GM21390 (cell line): ENCODE measurements at regions not wholly inside any gene's neighbourhood (a gene's known extent, or its start where the extent isn't known, plus 50 kb on each side); places are given as distances from the start of the nearest gene placed in this dataset.
A peak's percentile ranks its signal among the peaks of the same experiment; 100 is the strongest.

Experiments used
- ATAC-seq: cut with Tn5 transposase; IDR thresholded peaks from one replicate; pipeline ENCODE4 v1.9.1; 2021; ENCODE audit not compliant: unreplicated experiment

DNA sequence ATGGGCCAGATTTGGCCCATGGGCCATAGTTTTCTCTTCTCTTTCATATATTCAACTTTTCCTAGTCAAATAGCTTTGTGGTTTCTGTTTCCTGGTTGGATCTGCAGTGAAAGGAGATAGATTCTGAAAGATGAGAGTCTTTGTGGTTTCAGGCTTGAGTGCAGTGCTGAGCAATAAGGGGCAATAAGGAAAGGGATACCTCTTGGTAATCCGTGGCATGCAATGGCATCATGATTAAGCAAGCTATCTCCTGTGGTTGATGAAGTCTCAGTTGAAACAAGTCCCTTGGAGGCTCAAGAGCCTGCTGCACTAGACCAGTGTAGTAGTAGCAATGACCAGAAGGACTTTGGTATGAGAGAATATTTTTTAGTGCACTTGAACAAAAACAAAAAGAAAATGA, 187.7 kb upstream of the CNTNAP2 start:
- ATAC-seq, result no peak

DNA sequence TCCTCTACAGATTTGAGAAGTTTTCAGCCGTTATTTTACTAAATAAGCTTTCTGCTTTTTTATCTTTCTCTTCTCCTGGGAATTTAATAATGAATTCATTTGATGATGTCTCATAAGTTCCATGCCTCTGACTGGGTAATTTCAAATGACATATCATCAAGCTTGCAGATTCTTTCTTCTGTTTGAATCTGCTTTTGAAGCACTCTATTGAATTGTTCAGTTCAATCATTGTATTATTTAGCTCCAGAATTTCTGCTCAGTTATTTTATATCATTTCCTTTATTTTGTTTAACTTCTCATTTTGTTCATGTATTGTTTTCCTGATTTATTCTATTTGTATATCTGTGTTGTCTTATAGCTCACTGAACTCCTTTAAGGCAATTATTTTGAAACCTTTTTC, 196.9 kb upstream of the CNTNAP2 start:
- no peak for ATAC-seq

DNA sequence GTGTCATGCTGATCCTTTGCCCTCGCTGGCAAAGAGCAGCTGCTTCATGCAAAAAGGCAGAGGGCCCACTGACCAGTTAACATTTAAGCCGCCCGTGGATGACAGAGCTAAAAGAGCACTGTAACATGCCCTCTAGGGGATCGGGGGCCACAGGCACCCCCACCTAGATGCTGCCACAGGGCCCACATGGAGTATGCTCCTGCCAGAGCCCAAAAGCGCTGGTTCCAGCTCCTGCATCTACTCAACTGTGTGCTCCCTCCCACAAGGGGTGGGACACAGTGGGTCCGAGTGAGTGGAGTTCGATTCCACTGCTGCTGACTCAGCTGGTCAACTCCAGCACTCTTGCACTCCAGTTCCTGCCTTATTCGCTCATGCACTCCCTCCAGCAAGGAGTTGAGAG, 199.8 kb upstream of the CNTNAP2 start:
- no peak for ATAC-seq

DNA sequence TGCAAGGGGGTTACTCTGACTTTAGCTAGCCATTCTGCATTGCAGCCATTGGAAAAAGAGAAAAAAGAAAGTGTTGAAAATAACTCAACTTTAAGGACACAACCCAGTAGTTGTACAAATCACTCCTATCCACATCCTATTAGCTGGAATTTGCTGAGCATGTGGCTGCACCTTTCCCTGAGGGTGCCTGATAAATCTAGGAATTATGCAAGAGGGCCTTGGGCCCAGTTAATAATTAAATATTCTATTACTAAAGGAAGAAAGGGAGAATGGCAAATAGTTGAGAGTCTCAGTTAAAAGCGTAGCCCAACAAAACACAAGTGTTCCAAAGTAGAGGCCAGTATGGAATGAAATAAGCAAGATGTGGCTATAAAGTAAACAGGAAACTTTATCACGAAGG, 200.9 kb upstream of the CNTNAP2 start:
- no peak for ATAC-seq

DNA sequence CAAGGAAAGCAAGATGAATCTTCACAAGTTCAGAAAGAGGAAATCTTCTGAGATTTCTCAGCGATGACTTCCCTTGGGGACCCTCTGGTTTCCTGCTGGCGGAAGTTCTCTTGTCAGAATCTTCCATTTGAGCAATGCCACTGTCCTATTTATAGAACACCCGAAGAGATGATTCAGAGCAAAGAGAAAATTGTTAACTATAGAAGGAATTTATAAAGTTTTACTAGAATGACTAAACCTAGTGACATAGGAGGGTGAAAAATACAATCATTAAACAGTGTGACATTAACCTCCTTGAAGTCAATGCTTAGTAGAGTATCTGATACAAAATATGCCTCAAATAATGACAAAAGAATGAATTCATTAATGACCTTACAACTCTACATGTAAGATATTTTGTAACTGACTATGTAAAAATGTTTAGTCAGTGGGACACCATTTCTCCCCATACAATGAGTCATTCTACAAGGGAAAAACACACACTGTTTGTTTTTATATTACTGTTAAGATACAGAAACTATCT, 206.5 kb upstream of the CNTNAP2 start:
- peak; percentile 60 for ATAC-seq

DNA sequence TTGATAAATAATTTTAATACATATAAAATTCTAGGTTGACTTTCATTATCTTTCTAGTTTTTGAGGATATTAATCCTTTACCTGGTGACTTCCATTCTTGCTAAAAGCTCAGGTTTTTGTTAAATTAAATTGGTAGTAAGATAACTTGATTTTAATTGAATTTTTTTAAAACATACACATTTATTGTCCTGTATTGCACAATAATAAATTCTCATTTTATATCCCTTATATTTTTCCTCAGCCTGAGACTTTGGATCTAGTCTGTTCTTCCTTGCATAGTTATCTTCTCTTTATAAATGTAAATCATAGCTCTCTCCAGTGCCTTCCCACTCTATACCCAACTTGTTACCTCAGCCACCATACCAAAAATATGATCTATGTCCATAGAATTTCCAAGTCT, 212.9 kb upstream of the CNTNAP2 start:
- no peak for ATAC-seq

DNA sequence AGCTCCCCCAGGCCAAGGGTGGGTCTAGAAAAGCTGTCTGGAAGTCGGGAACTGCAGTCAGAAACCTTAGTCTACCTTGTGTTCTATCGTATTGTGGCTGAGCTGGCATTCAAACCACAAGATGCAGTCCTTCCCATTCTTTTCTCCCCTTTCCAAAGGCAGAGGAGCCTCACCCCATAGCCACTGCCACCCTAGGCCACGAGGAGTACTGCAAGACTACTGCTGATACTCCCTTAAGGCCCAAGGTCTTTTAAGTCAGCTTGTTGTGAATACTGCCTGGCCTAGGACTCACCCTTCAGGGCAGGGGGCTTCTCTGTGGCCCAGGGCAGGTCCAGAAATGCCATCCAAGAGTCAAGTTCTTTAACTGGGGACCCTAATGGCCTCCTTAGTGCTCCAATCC, 214.5 kb upstream of the CNTNAP2 start:
- no peak for ATAC-seq

DNA sequence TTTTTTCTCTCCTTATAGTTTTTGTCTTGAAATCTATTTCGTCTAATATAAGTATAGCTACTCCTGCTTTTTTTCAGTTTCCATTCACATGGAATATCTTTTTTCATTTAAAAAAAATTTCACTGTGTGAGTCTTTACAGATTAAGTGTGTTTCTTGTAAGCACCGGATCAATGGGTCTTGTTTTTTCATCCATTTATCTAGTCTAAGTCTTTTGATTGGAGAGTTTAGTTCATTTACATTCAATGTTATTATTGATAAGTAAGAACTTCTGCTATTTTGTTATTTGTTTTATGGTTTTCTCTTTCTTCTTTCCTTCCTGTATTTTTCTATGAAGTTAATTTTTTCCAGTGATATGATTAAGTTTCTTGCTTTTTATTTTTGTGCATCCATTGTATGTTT, 216.7 kb upstream of the CNTNAP2 start:
- no peak for ATAC-seq

DNA sequence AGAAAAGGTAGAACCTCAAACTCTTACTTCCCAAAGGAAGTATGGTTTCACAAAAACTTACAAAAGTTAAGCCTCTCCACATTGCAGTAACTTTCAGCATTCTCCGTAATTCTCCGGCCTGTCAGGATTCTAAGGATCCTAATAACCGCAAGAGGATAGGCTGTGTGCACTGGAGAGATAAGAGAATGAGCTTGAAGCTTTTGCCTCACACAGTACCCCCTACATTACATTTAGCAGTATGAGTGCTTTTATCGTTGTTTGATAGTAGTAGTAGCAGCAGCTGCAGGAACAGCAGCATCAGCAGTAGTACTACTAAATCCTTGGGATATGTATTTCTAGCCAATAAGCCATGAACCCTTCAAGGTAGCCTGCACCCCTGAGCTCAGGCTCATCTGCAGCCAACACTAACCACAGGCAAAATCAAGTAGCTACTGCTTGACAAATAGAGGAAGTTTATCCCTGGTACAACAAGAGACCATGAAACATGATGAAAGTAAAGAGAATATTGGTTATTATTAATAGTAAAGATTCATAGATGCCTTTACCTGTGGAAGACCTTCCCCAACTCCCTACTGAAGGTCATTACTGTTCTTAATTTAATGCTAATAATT, 222.6 kb upstream of the CNTNAP2 start:
- ATAC-seq, result no peak

DNA sequence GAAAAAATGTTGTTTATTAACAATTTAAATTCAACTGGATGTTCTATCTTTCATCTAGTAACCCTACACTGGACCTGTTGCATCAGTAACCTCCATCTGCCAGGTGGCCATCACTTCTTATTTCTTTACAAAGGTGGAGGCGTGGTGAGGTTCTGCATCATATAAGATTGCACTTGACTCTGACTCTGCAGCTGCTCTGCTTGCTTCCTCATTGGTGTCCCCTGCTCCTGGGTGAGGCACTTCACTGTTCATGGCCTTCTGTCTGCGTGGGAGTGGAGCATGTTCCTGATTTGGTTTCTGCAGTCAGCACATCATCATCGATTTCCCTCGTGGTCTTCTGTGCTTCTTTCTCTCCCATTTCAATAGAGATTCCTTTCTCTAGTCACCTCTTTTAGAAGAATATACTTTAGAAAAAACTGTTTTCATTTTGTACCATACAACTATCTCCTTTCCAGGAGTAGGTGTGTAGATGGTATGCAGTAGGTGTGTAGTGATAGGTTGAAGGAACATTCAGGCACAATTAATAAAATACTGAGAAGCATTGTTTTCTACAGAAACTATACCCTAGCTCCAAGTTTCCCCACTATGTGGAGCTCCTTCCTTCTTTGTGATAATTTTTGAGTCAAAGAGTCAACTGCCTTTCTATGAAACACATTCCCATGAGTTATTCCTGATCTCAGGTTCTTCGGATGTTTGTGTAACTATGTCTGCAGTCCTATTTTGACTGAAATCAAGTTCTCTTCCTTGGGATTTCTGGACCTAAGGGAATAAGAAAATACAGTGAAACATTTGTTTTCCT, 231.7 kb upstream of the CNTNAP2 start:
- no peak for ATAC-seq

DNA sequence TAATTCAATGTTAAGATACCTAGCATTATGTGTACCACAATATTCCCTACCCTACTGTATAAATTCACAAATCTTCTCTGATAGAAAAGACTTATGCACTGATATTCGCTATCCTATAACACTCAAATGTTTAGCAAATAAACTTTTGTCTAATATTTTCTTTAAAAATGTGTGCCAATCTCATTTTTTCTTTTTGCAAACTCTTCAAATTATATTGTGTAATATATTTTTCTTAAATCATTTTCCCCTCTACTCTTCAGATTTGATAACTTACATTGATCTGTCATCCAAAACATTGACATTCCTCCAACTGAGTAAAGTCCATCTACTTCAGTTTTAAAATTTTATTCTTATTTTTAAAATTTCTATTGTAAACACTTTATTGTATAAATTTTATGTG, 240.2 kb upstream of the CNTNAP2 start:
- no peak for ATAC-seq

DNA sequence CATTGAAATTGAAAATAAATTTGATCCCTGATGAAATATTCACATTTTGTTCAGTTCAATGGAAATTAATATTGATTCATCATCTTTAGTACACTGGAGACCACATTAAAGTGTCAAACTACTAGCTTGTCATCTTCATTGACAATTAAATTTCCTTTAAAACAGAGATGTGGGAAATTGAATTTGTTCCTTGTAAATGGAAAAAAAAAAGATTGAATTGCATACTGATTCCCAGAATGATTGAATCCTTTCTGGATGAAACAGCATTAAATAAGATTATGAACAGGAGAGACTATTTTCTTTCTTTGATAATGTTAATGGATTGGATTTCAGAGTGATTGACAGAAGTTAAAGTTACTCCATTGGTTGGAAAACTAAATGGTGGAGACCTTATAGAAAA, 241.3 kb upstream of the CNTNAP2 start:
- ATAC-seq, result no peak

DNA sequence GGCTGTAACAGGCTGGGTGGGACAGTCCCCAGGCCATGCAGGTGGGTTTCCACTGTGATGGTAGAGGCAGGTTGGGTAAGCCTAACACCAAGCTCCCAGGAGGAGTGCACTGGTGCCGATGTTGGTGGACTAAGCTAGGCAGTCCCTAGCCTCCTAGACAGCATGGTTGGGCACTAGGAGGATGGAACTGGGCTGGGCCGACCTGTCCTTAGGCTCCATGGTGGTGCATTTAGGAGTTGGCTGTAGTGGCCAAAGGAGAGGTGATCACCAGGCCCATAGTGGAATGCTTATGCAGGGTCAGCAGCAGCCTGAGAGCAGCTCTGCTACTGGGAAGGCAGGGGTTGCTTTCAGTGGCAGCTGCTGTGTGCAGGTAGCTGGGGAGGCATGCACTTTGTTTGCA, 247.7 kb upstream of the CNTNAP2 start:
- ATAC-seq, result no peak

DNA sequence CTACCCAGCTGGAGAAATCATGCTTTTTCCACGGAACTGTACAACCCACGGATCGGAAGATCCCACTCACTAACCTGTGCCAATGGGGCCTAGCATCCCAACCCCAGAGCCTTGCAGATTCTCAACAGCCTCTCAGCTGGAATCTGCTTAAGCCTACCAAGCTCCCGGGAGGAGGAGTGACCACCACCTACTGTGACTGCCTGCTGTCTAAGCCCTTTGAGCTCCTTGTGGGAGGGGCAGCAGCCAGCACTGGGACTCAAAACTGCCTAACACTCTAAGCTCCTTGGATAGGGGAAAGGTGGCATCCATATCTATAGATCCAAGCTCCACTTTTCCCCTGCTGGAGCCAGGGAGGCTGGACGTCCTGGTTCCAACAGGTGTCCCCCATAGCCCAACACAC, 254.4 kb upstream of the CNTNAP2 start:
- ATAC-seq, result no peak

DNA sequence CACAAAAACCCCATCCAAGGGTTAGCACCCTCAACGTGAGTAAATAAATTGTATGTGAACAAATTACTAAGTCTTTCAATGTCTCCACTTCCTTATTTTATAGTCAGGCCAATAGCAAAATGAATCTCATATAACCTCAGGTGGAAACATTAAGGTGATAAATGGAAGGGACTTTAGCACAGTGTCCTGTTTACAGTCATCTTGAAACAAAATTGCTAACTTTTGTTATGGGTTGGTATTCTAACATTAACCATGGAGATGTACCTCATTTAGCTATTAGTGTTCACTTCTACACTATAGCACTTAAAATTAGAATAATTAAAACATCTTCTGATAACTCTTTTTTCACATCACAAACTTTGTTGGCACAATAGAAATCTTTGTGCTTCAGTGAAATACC, 255.8 kb upstream of the CNTNAP2 start:
- ATAC-seq, result no peak

DNA sequence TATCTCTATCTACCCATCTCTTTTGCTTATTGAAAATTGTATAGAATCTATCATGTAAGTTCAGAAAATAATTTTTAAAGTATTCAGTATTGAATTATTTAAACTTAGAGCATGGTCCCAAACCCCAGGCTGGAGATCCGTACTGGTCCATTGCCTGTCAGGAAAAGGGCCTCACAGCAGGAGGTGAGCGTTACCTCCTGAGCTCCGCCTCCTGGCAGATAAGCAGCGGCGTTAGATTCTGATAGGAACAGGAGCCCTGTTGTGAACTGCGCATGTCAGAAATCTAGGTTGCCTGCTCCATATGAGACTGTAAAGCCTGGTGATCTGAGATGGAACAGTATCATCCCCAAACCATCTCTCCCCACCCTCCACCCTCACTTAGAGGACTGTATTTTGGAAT, 266.0 kb upstream of the CNTNAP2 start:
- no peak for ATAC-seq

DNA sequence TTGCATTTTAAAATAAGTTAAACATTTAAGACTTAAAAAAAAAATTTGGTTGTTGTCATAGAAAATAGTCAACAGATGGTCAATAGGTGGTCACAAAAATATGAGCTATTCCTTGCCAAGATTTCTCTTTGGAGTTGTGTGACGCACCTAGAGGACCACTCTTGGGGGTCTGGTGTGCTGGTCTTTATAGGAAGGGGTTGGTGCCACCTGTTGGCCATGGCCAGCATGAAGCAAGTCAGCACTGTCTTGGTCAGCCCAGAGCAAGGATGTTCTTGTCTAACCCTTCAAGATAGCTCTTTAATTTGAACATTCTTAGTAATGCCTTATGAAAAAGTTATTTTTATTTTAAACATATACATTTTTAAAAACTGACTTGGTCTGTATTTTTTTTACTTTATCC, 267.9 kb upstream of the CNTNAP2 start:
- ATAC-seq, result no peak

DNA sequence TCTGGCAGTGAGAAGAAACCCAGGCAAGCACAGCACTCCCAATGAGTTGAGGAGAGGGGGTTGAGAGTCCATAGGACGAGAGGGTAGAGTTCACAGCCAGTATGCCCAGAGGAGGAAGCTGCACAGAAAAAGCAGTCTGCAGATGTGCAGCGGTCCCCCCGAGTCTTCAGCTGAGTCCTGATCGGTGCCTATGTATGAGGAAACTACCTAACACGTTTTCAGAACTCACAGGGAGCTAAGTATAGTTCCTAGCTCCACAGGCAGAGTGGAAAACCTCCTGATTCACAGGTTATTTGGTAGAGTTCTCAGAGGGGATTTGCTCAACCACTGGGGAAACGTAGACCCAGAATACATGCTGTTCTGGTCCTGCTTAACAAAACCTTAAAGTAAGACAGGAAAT, 271.3 kb upstream of the CNTNAP2 start:
- no peak for ATAC-seq

DNA sequence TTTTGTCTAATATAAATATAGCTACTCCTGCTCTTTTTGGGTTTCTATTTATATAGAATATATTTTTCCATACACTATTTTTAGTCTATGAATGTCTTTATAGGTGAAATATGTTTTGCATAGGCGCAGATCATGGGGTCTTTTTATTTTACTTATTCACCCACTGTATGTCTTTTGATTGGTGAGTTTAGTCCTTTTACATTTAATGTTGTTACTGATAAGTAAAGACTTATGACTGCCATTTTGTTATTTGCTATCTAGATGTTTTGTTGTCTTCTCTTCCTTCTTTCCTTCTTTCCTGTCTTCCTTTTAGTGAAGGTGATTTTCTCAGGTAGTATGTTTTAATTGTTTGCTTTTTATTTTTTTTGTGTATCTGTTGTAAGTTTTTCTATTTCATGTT, 276.8 kb upstream of the CNTNAP2 start:
- ATAC-seq, result no peak

DNA sequence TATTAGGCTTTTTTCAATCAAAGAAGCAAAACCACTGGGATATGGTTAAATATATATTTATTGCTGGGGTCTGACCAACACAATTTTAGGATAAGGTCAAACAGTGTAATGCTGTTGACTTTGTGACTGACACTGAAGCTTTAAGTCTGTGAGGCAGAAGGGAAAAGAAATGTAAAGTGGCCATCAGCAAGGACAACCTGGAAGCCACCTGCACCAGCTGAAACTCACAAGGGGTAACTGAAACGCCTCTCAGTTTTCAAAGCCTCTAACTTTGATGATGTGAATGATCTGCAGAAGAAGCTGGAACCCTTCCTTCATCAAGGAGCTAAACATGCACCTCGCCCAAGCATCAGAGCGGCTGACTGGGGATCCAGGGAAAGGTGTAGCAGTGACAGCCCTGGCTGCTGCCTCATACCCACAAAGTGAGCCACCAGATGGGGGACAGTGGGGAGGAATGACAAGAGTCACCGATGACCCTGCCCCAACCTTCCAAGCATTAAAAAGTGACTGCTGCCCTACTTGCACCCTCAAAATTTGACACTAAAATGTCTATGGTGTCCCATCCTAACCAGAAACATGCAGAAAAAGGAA, 284.9 kb upstream of the CNTNAP2 start:
- no peak for ATAC-seq

DNA sequence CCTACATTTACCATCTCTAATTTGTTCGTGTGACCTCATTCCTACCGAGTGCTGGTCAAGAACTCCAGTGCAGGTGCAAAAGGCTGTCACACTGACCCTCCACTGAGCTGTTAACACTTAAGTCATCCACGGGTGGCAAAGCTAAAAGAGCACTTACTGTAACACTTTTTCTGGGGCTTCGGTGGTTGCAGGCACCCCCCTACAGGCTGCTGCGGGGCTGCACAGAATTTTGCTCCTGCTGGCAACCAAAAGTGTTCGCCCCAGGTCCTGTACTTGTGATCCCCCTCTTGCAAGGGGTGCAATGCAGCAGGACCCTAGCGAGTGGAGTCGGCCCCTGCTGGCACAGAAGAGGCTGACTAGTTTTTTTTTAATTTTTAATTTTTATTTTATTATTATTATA, 298.9 kb upstream of the CNTNAP2 start:
- ATAC-seq, result no peak

DNA sequence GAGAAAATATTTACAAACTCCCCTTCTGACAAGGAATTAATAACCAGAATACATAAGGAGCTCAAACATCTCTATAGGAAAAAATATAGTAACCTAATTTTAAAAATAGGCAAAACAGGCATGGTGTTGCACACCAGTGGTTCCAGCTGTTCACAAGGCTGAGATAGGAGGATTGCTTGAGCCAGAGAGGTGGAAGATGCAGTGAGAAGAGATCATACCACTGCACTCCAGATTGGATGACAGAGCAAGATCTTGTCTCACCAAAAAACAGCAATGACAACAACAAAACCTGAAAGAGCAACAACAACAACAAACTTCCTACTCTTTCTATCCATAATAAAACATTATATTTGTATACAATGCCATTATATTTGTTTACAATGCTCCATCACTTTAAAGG, 304.4 kb upstream of the CNTNAP2 start:
- ATAC-seq, result no peak
